Stimulated activated CD8-positive, alpha-beta memory T cell treated with anti-CD3 and anti-CD28 coated beads, Interleukin-7, amount 100 ng/mL, for 48 hours (primary cell): ENCODE measurements at regions not wholly inside any gene's neighbourhood (a gene's known extent, or its start where the extent isn't known, plus 50 kb on each side); places are given as distances from the start of the nearest gene placed in this dataset.

Experiments used
- DNase-seq, 2 donors: peaks; one replicate each; pipeline ENCODE4 v3.0.0-alpha.2; 2020; ENCODE audit warnings: low read depth in 1 of 2; ENCODE audit errors: extremely low read depth in 1 of 2

GRCh38 chr11:70944636-70945035 lies 307.7 kb downstream of the SHANK2 start:
- DNase-seq = no peak

- DNase-seq = no peak
Measured at GRCh38 chr11:70948398-70948797, 304.0 kb downstream of the SHANK2 start.

- DNase-seq = no peak
Measured at GRCh38 chr11:70948855-70949531, 303.4 kb downstream of the SHANK2 start.

- DNase-seq = no peak
Measured at GRCh38 chr11:70951139-70951804, 301.1 kb downstream of the SHANK2 start.

GRCh38 chr11:70952191-70952590 lies 300.2 kb downstream of the SHANK2 start:
- DNase-seq = no peak

- DNase-seq = no peak
Measured at GRCh38 chr11:70953720-70954119, 298.7 kb downstream of the SHANK2 start.

GRCh38 chr11:70954471-70954870 lies 297.9 kb downstream of the SHANK2 start:
- no peak for DNase-seq
